ENCODE measurements at regions not wholly inside any gene's neighbourhood (a gene's known extent, or its start where the extent isn't known, plus 50 kb on each side); places are given as distances from the start of the nearest gene placed in this dataset.
"Not testable (repeated sequence)": the region's sequence is repeated elsewhere in the genome, so short reads cannot be mapped to it uniquely, and the experiment has no call there.

GRCh38 chr11:7170431-7170830 is 81.3 kb upstream of the SYT9 start:
- no peak for DNase-seq (ENCODE audit: low read depth, low spot score)
- ChIA-PET CTCF (no interaction called here), POLR2A (no interaction called here)
- TF ChIP-seq CTCF (IDR thresholded peaks at IDR 0.05; ENCODE audit: insufficient read depth, low read length, missing control alignments), result no peak
- no peak overlapping the region for H3K4me3 ChIP-seq (ENCODE audit: low read depth, low read length)

- DNase-seq (ENCODE audit: low read depth, low spot score), result no peak
- H3K4me3 ChIP-seq (ENCODE audit: low read depth, low read length), result no peak overlapping the region
- no peak for TF ChIP-seq CTCF (IDR thresholded peaks at IDR 0.05; ENCODE audit: insufficient read depth, low read length, missing control alignments)
- CTCF ChIA-PET, result no interaction called here
- POLR2A ChIA-PET, result no interaction called here
These were observed 76.7 kb upstream of the SYT9 start for GRCh38 chr11:7175007-7175406.

- peak; percentile 21 for DNase-seq (ENCODE audit: low read depth, low spot score)
- no peak overlapping the region for H3K4me3 ChIP-seq (ENCODE audit: low read depth, low read length)
- ChIA-PET POLR2A (no interaction called here), CTCF (no interaction called here)
- no peak for TF ChIP-seq CTCF (IDR thresholded peaks at IDR 0.05; ENCODE audit: insufficient read depth, low read length, missing control alignments)
These were observed 65.5 kb upstream of the SYT9 start for GRCh38 chr11:7186190-7186589.

GRCh38 chr11:7186676-7187075 is 65.0 kb upstream of the SYT9 start:
- CTCF ChIA-PET, result no interaction called here
- no peak for DNase-seq (ENCODE audit: low read depth, low spot score)
- TF ChIP-seq CTCF (IDR thresholded peaks at IDR 0.05; ENCODE audit: insufficient read depth, low read length, missing control alignments), result no peak
- POLR2A ChIA-PET, result no interaction called here
- no peak overlapping the region for H3K4me3 ChIP-seq (ENCODE audit: low read depth, low read length)

GRCh38 chr11:7192785-7193184 is 58.9 kb upstream of the SYT9 start:
- DNase-seq (ENCODE audit: low read depth, low spot score); POLR2A ChIA-PET; CTCF ChIA-PET; H3K4me3 ChIP-seq (ENCODE audit: low read depth, low read length): not testable (repeated sequence)

GRCh38 chr11:7196396-7197146 is 55.1 kb upstream of the SYT9 start:
- CTCF ChIA-PET, result interaction anchor here (0.5 kb wide), 1 partner anchor 498 kb away, joined by 3 read pairs; no protein-coding TSS in a partner anchor
- DNase-seq (ENCODE audit: low read depth, low spot score), result no peak

More at GRCh38 chr11:7196396-7197146, 55.1 kb upstream of the SYT9 start:
- H3K4me3 ChIP-seq (ENCODE audit: low read depth, low read length), result no peak overlapping the region
- no peak for TF ChIP-seq CTCF (IDR thresholded peaks at IDR 0.05; ENCODE audit: insufficient read depth, low read length, missing control alignments)
- POLR2A ChIA-PET, result interaction anchor here (0.5 kb wide), 1 partner anchor 62 kb away, joined by 3 read pairs; no protein-coding TSS in a partner anchor

Data from AG04449 (cell line).